ENCODE measurements at regions not wholly inside any gene's neighbourhood (a gene's known extent, or its start where the extent isn't known, plus 50 kb on each side); places are given as distances from the start of the nearest gene placed in this dataset.

DNA sequence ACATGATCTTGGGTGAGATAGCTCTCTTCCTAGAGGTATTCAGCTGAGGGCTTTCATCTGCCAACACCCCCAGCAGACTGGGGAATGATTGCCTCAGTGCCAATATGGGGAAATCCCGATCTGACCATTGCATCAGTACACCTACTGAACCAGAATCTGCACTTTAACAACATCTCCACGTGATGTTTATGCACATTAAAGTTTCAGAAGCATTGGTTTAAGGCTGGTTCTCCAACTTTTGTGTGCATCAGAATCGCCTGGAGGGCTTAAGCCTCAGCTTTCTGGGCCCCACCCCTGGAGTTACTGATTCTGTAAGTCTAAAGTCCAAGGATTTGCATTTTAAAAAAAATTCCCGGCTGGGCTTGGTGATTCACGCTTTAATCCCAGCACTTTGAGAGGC lies 123.6 kb upstream of the MED13 start:
- ChIA-PET POLR2A (interaction anchor here (1.2 kb wide), 1 partner anchor 123 kb away, joined by 3 read pairs; no protein-coding TSS in a partner anchor), CTCF (no interaction called here)
- DNase-seq (ENCODE audit: unreplicated experiment) = peak; percentile 57
- no peaks in the 10 kb centered on the region for H3K27me3 Mint-ChIP-seq (ENCODE audit: insufficient read depth, unreplicated experiment)
- TF ChIP-seq, protein P1, sequence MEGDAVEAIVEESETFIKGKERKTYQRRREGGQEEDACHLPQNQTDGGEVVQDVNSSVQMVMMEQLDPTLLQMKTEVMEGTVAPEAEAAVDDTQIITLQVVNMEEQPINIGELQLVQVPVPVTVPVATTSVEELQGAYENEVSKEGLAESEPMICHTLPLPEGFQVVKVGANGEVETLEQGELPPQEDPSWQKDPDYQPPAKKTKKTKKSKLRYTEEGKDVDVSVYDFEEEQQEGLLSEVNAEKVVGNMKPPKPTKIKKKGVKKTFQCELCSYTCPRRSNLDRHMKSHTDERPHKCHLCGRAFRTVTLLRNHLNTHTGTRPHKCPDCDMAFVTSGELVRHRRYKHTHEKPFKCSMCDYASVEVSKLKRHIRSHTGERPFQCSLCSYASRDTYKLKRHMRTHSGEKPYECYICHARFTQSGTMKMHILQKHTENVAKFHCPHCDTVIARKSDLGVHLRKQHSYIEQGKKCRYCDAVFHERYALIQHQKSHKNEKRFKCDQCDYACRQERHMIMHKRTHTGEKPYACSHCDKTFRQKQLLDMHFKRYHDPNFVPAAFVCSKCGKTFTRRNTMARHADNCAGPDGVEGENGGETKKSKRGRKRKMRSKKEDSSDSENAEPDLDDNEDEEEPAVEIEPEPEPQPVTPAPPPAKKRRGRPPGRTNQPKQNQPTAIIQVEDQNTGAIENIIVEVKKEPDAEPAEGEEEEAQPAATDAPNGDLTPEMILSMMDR (IDR thresholded peaks at IDR 0.05; ENCODE audit: unreplicated experiment) = no peak
- no peak overlapping the region for H3K27ac Mint-ChIP-seq (ENCODE audit: low read depth, unreplicated experiment)
- BruUV-seq (replicated peaks) = no TSS peak
- H3K4me3 Mint-ChIP-seq (ENCODE audit: unreplicated experiment) = no peak overlapping the region
- intact Hi-C loops (cut with micrococcal nuclease) = no loop called here
- H3K4me1 Mint-ChIP-seq (ENCODE audit: insufficient read depth, unreplicated experiment) = no peaks in the 10 kb centered on the region
- H3K36me3 Mint-ChIP-seq (ENCODE audit: insufficient read depth, unreplicated experiment) = no peaks in the 10 kb centered on the region
- no peaks in the 10 kb centered on the region for H3K9me3 Mint-ChIP-seq (ENCODE audit: unreplicated experiment)

DNA sequence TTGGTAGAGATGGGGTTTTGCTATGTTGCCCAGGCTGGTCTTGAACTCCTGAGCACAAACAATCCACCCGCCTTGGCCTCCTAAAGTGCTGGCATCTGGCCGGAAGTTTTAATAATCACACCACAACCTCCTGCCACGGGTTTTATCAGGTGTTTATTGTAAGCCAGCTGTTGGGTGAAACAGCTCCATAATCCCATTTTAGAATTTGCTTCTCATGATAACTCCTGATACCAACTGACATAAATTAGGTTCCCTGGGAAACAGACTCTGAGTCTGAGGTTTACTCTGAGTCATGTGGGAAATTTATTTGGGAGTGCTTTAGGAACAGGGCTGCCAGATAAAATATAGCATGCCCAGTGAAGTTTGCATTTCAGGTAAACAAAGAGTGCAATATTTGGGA lies 122.6 kb upstream of the MED13 start:
- intact Hi-C loops (cut with micrococcal nuclease) = no loop called here
- TF ChIP-seq, protein P1 (IDR thresholded peaks at IDR 0.05; ENCODE audit: unreplicated experiment) = no peak
- no TSS peak for BruUV-seq (replicated peaks)
- Mint-ChIP-seq H3K9me3 (ENCODE audit: unreplicated experiment) (no peaks in the 10 kb centered on the region), H3K36me3 (ENCODE audit: insufficient read depth, unreplicated experiment) (no peaks in the 10 kb centered on the region), H3K27me3 (ENCODE audit: insufficient read depth, unreplicated experiment) (no peaks in the 10 kb centered on the region), H3K4me1 (ENCODE audit: insufficient read depth, unreplicated experiment) (no peaks in the 10 kb centered on the region), H3K4me3 (ENCODE audit: unreplicated experiment) (no peak overlapping the region), H3K27ac (ENCODE audit: low read depth, unreplicated experiment) (no peak overlapping the region)
- peak; percentile 25 for DNase-seq (ENCODE audit: unreplicated experiment)
- ChIA-PET POLR2A (no interaction called here), CTCF (interaction anchor here (0.6 to 1.2 kb wide), 3 partner anchors 8 to 293 kb away, joined by 3 read pairs; no protein-coding TSS in a partner anchor)

DNA sequence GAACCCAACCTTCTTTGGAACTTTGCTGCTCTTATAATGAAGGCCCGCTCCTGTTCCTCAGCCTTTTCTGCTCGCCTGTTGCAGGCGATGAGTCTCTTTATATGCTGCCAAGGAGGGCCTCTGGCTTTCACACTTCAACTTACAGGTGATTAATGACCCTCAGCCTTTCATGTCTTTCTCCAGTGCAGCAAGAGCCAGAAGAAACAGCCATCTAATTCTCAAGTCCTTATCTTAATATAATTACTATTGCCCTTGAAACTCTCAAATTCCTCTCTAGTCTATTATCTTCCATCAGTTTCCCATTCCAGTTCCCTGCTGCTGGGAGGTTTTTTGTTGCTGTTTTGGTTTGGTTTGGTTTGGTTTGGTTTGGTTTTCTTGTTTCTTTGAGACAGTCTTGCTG lies 121.8 kb upstream of the MED13 start:
- Mint-ChIP-seq H3K9me3 (ENCODE audit: unreplicated experiment) (no peaks in the 10 kb centered on the region), H3K36me3 (ENCODE audit: insufficient read depth, unreplicated experiment) (no peaks in the 10 kb centered on the region), H3K27ac (ENCODE audit: low read depth, unreplicated experiment) (no peak overlapping the region), H3K4me3 (ENCODE audit: unreplicated experiment) (no peak overlapping the region), H3K27me3 (ENCODE audit: insufficient read depth, unreplicated experiment) (no peaks in the 10 kb centered on the region), H3K4me1 (ENCODE audit: insufficient read depth, unreplicated experiment) (no peaks in the 10 kb centered on the region)
- no TSS peak for BruUV-seq (replicated peaks)
- intact Hi-C loops (cut with micrococcal nuclease) = no loop called here
- TF ChIP-seq, protein P1 (IDR thresholded peaks at IDR 0.05; ENCODE audit: unreplicated experiment) = no peak
- ChIA-PET POLR2A (no interaction called here), CTCF (interaction anchor here (0.7 kb wide), 1 partner anchor 292 kb away, joined by 3 read pairs; no protein-coding TSS in a partner anchor)
- no peak for DNase-seq (ENCODE audit: unreplicated experiment)

DNA sequence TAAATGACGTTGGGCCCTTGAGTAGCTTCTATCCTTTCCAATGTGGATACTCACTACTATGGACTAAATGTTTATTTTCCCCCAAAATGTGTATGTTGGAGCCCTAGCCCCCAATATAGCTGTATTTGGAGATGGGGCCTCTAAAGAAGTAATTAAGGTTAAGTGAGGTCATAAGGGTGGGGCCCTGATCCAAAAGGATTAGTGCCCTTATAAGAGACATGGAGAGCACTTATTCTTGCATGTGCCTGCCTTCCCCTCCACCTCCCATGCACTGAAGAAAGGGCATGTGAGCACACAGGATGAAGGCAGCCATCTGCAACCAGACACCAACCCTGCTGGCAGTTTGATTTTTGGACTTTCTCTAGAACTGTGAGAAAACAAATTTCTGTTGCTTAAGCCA lies 115.7 kb upstream of the MED13 start:
- Mint-ChIP-seq H3K27ac (ENCODE audit: low read depth, unreplicated experiment) (no peak overlapping the region), H3K4me3 (ENCODE audit: unreplicated experiment) (no peak overlapping the region), H3K27me3 (ENCODE audit: insufficient read depth, unreplicated experiment) (no peaks in the 10 kb centered on the region), H3K9me3 (ENCODE audit: unreplicated experiment) (no peaks in the 10 kb centered on the region), H3K36me3 (ENCODE audit: insufficient read depth, unreplicated experiment) (peaks cover 4% of the 10 kb centered on the region), H3K4me1 (ENCODE audit: insufficient read depth, unreplicated experiment) (peaks cover 6% of the 10 kb centered on the region)
- TF ChIP-seq, protein P1 (IDR thresholded peaks at IDR 0.05; ENCODE audit: unreplicated experiment) = no peak
- ChIA-PET CTCF (interaction anchor here (0.6 to 1.2 kb wide), 3 partner anchors 41 to 250 kb away, joined by 3 to 5 read pairs (median 3); no protein-coding TSS in a partner anchor), POLR2A (no interaction called here)
- DNase-seq (ENCODE audit: unreplicated experiment) = no peak
- intact Hi-C loops (cut with micrococcal nuclease) = no loop called here
- no TSS peak for BruUV-seq (replicated peaks)

Measured in MCF 10A (cell line).